B cell (primary cell): ENCODE measurements at regions not wholly inside any gene's neighbourhood (a gene's known extent, or its start where the extent isn't known, plus 50 kb on each side); places are given as distances from the start of the nearest gene placed in this dataset.

ENCODE experiments used
- ATAC-seq: fragments of 200-7000 bp; cut with Tn5 transposase; one replicate; pipeline ENCODE4 v1.10.0; 2021; ENCODE audit warnings: low read depth, mild to moderate bottlenecking, moderate number of reproducible peaks, moderate library complexity
- CTCF ChIA-PET: fragments of 350-600 bp; sonication (Branson Sonifier 250); formaldehyde crosslinking; loops from one replicate; lab custom pipeline; 2021; ENCODE audit warnings: antibody characterized with exemption, inconsistent platforms; lab: Charles Lee
- POLR2A ChIA-PET: fragments of 350-600 bp; sonication (Branson Sonifier 250); formaldehyde crosslinking; loops from one replicate; lab custom pipeline; 2021; ENCODE audit warnings: antibody characterized with exemption; lab: Charles Lee
- DNase-seq: peaks from one replicate; pipeline ENCODE4 v3.0.0; 2013
- H2AFZ ChIP-seq: 2 replicates; pipeline ENCODE4 v1.6.1; 2012; ENCODE audit warnings: mild to moderate bottlenecking, low read depth, low read length; ENCODE audit not compliant: insufficient read depth, poor library complexity, severe bottlenecking
- H3K27ac ChIP-seq, 2 donors: 1 replicate in 1 of 2; 2 replicates in 1 of 2; pipeline ENCODE4 v1.5.1; 2012 to 2013; ENCODE audit warnings: low read length in 2 of 2, mild to moderate bottlenecking in 2 of 2, moderate library complexity in 1 of 2
- H3K27me3 ChIP-seq, 4 experiments: fragments of 200-600 bp in 1 of 4; sonication (generic) in 1 of 4; replicated peaks in 1 of 4; 1 replicate in 2 of 4; 2 replicates in 2 of 4; pipeline versions ENCODE4 v1.6.1 to v1.7.0; 2013 to 2016; ENCODE audit warnings: low read length in 3 of 4, mild to moderate bottlenecking in 2 of 4, mixed read lengths in 1 of 4, moderate library complexity in 1 of 4; ENCODE audit not compliant: insufficient read depth in 4 of 4, control insufficient read depth in 3 of 4; ENCODE audit errors: control extremely low read depth in 1 of 4
- H3K36me3 ChIP-seq, 2 experiments: replicated peaks in 1 of 2; 1 replicate in 1 of 2; 2 replicates in 1 of 2; pipeline versions ENCODE4 v1.6.1 to v1.7.1; 2013; ENCODE audit warnings: low read length in 1 of 2; ENCODE audit not compliant: insufficient read depth in 2 of 2, control insufficient read depth in 1 of 2; ENCODE audit errors: control extremely low read depth in 1 of 2, extremely low read depth in 1 of 2
- H3K4me1 ChIP-seq, 2 donors: fragments of 200-600 bp in 1 of 2; sonication (generic) in 1 of 2; 1 replicate in 1 of 2; 2 replicates in 1 of 2; pipeline versions ENCODE4 v1.5.1 to v1.6.1; 2013 to 2017; ENCODE audit warnings: low read length in 2 of 2; ENCODE audit not compliant: control insufficient read depth in 2 of 2, insufficient read depth in 2 of 2
- H3K4me2 ChIP-seq: replicated peaks from 2 replicates; pipeline ENCODE3; 2012; ENCODE audit warnings: mild to moderate bottlenecking, low read depth, low read length; ENCODE audit not compliant: poor library complexity, severe bottlenecking
- H3K4me3 ChIP-seq, 5 experiments: fragments of 200-600 bp in 1 of 5; sonication (generic) in 1 of 5; 1 replicate in 3 of 5; 2 replicates in 2 of 5; pipeline versions ENCODE4 v1.5.1 to v1.7.0; 2011 to 2016; ENCODE audit warnings: low read length in 4 of 5, mild to moderate bottlenecking in 4 of 5, low read depth in 2 of 5, control low read depth in 1 of 5, moderate library complexity in 1 of 5; ENCODE audit not compliant: insufficient read depth in 1 of 5; ENCODE audit errors: control extremely low read depth in 1 of 5, extremely low read depth in 1 of 5
- H3K79me2 ChIP-seq: fragments of 200-600 bp; sonication (generic); one replicate; pipeline ENCODE4 v1.6.0; 2016; ENCODE audit warnings: low read length; ENCODE audit not compliant: control insufficient read depth, insufficient read depth
- H3K9ac ChIP-seq: fragments of 200-600 bp; sonication (generic); 2 replicates; pipeline ENCODE4 v1.6.1; 2017; ENCODE audit warnings: mild to moderate bottlenecking, low read length, moderate library complexity
- H3K9me3 ChIP-seq, 3 donors: one replicate each; pipeline versions ENCODE4 v1.6.1 to v1.7.1; 2013; ENCODE audit warnings: low read length in 2 of 3; ENCODE audit not compliant: control insufficient read depth in 2 of 3, insufficient read depth in 1 of 3; ENCODE audit errors: control extremely low read depth in 1 of 3
- H4K20me1 ChIP-seq: 2 replicates; pipeline ENCODE4 v1.6.0; 2012; ENCODE audit warnings: mild to moderate bottlenecking, low read length; ENCODE audit not compliant: insufficient read depth, control insufficient read depth, poor library complexity, severe bottlenecking
- H3K27ac Mint-ChIP-seq: one replicate; pipeline ENCODE4 v1.8.0; 2021; ENCODE audit warnings: mixed read lengths
- H3K27me3 Mint-ChIP-seq: one replicate; pipeline ENCODE4 v1.8.0; 2021; ENCODE audit warnings: mixed read lengths
- H3K4me1 Mint-ChIP-seq: one replicate; pipeline ENCODE4 v1.8.0; 2021; ENCODE audit warnings: mixed read lengths
- H3K4me3 Mint-ChIP-seq: one replicate; pipeline ENCODE4 v1.8.0; 2021; ENCODE audit warnings: mixed read lengths
- H3K9me3 Mint-ChIP-seq: one replicate; pipeline ENCODE4 v1.8.0; 2022; ENCODE audit warnings: mixed read lengths; ENCODE audit not compliant: insufficient read depth
- CTCF ChIP-seq: fragments of 200-600 bp; IDR thresholded peaks from one replicate; pipeline ENCODE4 v1.8.0; 2022; ENCODE audit warnings: antibody characterized with exemption, mild to moderate bottlenecking
- EZH2 ChIP-seq: IDR thresholded peaks from 2 replicates; pipeline ENCODE4 v1.6.1; 2012; ENCODE audit warnings: borderline replicate concordance, low read depth, mild to moderate bottlenecking, moderate library complexity, low read length; ENCODE audit not compliant: insufficient read depth, poor library complexity, severe bottlenecking
- WGBS: methylation state at CpG from one replicate; pipeline ENCODE4 v1.1.5; 2013; ENCODE audit warnings: missing lambda C conversion rate; ENCODE audit not compliant: insufficient coverage; 5-methylcytosine and 5-hydroxymethylcytosine counted together
- intact Hi-C: fragments of 100-400 bp; cut with micrococcal nuclease; formaldehyde crosslinking; loops from one replicate; pipeline ENCODE4 v1.10.0; 2022

- H4K20me1 ChIP-seq = no peaks in the 10 kb centered on the region
- no peak for DNase-seq
- intact Hi-C loops = no loop called here
- no peak overlapping the region for H2AFZ ChIP-seq
- H3K36me3 ChIP-seq = no peaks in the 10 kb centered on the region
- TF ChIP-seq CTCF = no peak
- no peak for TF ChIP-seq EZH2
- H3K4me2 ChIP-seq = no peak overlapping the region
- Mint-ChIP-seq H3K27me3 (peaks cover 14% of the 10 kb centered on the region), H3K4me3 (no peak overlapping the region), H3K27ac (no peak overlapping the region), H3K4me1 (no peaks in the 10 kb centered on the region), H3K9me3 (no peaks in the 10 kb centered on the region)
- CTCF ChIA-PET = no interaction called here
- no peak overlapping the region for H3K27ac ChIP-seq
- H3K9me3 ChIP-seq = no peaks in the 10 kb centered on the region
- H3K9ac ChIP-seq = no peak overlapping the region
- POLR2A ChIA-PET = no interaction called here
- no peak overlapping the region for H3K4me3 ChIP-seq
- 94% methylated on average over 3 of the region's 3 CpGs for WGBS
- H3K27me3 ChIP-seq = no peaks in the 10 kb centered on the region
- no peak for ATAC-seq
- no peaks in the 10 kb centered on the region for H3K79me2 ChIP-seq
- H3K4me1 ChIP-seq = no peaks in the 10 kb centered on the region
These were observed 58.8 kb upstream of the CFAP161 start for GRCh38 chr15:81075272-81075671.

GRCh38 chr15:81080996-81081395 lies 53.1 kb upstream of the CFAP161 start:
- intact Hi-C loops = no loop called here
- no peaks in the 10 kb centered on the region for H3K4me1 ChIP-seq
- WGBS = 100% methylated on average over 1 of the region's 2 CpGs
- DNase-seq (no peak), ATAC-seq (no peak)
- Mint-ChIP-seq H3K4me1 (no peaks in the 10 kb centered on the region), H3K4me3 (no peak overlapping the region), H3K27me3 (peaks cover 6% of the 10 kb centered on the region), H3K9me3 (no peaks in the 10 kb centered on the region), H3K27ac (no peak overlapping the region)
- no peak overlapping the region for H3K4me2 ChIP-seq
- no peak overlapping the region for H3K27ac ChIP-seq
- H3K4me3 ChIP-seq = no peak overlapping the region
- TF ChIP-seq CTCF (no peak), EZH2 (no peak)
- no peaks in the 10 kb centered on the region for H3K9me3 ChIP-seq
- H2AFZ ChIP-seq = no peak overlapping the region
- no peaks in the 10 kb centered on the region for H3K27me3 ChIP-seq
- POLR2A ChIA-PET = no interaction called here
- H3K79me2 ChIP-seq = no peaks in the 10 kb centered on the region
- CTCF ChIA-PET = interaction anchor here (0.6 kb wide), 1 partner anchor 11 kb away, joined by 3 read pairs; no protein-coding TSS in a partner anchor
- H4K20me1 ChIP-seq = no peaks in the 10 kb centered on the region
- no peaks in the 10 kb centered on the region for H3K36me3 ChIP-seq
- no peak overlapping the region for H3K9ac ChIP-seq
